Fibroblast of lung (primary cell): ENCODE measurements at regions not wholly inside any gene's neighbourhood (a gene's known extent, or its start where the extent isn't known, plus 50 kb on each side); places are given as distances from the start of the nearest gene placed in this dataset.

Experiments
- DNase-seq, 2 donors: peaks; one replicate each; pipeline versions ENCODE4 v3.0.0 to v3.0.0-alpha.2; 2010; ENCODE audit warnings: low read depth in 2 of 2
- H2AFZ ChIP-seq: 2 replicates; pipeline ENCODE4 v1.5.1; 2012; ENCODE audit warnings: low read length, control low read depth, inconsistent platforms
- H3K27ac ChIP-seq: 2 replicates; pipeline ENCODE4 v1.5.1; 2011; ENCODE audit warnings: low read length, control low read depth; ENCODE audit not compliant: insufficient read depth
- H3K27me3 ChIP-seq: 2 replicates; pipeline ENCODE4 v1.5.1; 2011; ENCODE audit warnings: mild to moderate bottlenecking, low read length; ENCODE audit not compliant: control insufficient read depth, insufficient read depth
- H3K36me3 ChIP-seq: 2 replicates; pipeline ENCODE4 v1.5.1; 2011; ENCODE audit warnings: low read length; ENCODE audit not compliant: control insufficient read depth, insufficient read depth
- H3K4me1 ChIP-seq: 2 replicates; pipeline ENCODE4 v1.5.1; 2011; ENCODE audit warnings: low read length; ENCODE audit not compliant: control insufficient read depth, insufficient read depth; ENCODE audit errors: extremely low read depth
- H3K4me2 ChIP-seq: 2 replicates; pipeline ENCODE4 v1.5.1; 2011; ENCODE audit warnings: low read length, control low read depth; ENCODE audit not compliant: insufficient read depth; ENCODE audit errors: extremely low read depth
- H3K4me3 ChIP-seq, 4 experiments: fragments of 200-600 bp in 1 of 4; sonication (generic) in 1 of 4; replicated peaks in 1 of 4; 2 replicates each; pipeline ENCODE4 v1.5.1; 2011 to 2016; ENCODE audit warnings: low read length in 4 of 4, low read depth in 3 of 4, mild to moderate bottlenecking in 3 of 4, control low read depth in 2 of 4, inconsistent platforms in 1 of 4, mixed read lengths in 1 of 4; ENCODE audit not compliant: insufficient read depth in 1 of 4; ENCODE audit errors: control extremely low read depth in 1 of 4
- H3K79me2 ChIP-seq: 2 replicates; pipeline ENCODE4 v1.5.1; 2012; ENCODE audit warnings: mild to moderate bottlenecking, low read length, inconsistent platforms; ENCODE audit not compliant: control insufficient read depth, insufficient read depth
- H3K9ac ChIP-seq: 2 replicates; pipeline ENCODE4 v1.5.1; 2011; ENCODE audit warnings: mild to moderate bottlenecking, low read length, control low read depth; ENCODE audit not compliant: insufficient read depth
- H3K9me3 ChIP-seq: 2 replicates; pipeline ENCODE4 v1.5.1; 2012; ENCODE audit warnings: low read depth, low read length; ENCODE audit not compliant: control insufficient read depth, insufficient read depth
- H4K20me1 ChIP-seq: 2 replicates; pipeline ENCODE4 v1.5.1; 2011; ENCODE audit warnings: low read length; ENCODE audit not compliant: control insufficient read depth, insufficient read depth; ENCODE audit errors: extremely low read depth
- EZH2 ChIP-seq: IDR thresholded peaks from 2 replicates; pipeline ENCODE4 v1.5.1; 2012; ENCODE audit warnings: low read length, control low read depth, mild to moderate bottlenecking; ENCODE audit errors: missing control alignments
- TF ChIP-seq, protein P1 (sequence below), 2 donors: IDR thresholded peaks in 1 of 2; conservative IDR thresholded peaks in 1 of 2; 1 replicate in 1 of 2; 2 replicates in 1 of 2; pipeline ENCODE4 v1.5.1; 2011 to 2012; ENCODE audit warnings: low read length in 2 of 2, control low read depth in 1 of 2, inconsistent platforms in 1 of 2, low read depth in 1 of 2, mild to moderate bottlenecking in 1 of 2

DNA sequence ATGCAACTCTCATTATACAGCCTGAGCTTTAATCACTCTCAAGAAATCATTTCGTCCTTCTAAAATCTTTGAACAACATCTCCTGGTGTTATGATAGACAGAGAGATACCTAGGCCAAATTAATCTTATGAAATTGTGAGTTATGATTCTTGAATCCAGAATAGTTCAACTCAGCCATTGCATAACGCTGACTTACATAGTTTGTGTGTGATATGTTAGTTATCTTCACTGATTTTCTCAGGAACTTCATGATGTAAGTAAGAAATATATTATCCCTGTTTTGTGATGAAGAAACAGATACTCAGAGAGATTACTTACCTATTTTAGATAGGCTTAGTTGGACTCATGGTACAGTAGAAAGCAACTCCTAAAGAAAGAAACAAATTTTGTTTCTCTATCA is 684.4 kb downstream of the ZEB2 start:
- H4K20me1 ChIP-seq = no peaks in the 10 kb centered on the region
- no peak for DNase-seq
- H3K9ac ChIP-seq = no peak overlapping the region
- H3K9me3 ChIP-seq = no peaks in the 10 kb centered on the region
- TF ChIP-seq EZH2 = no peak
- TF ChIP-seq, protein P1, sequence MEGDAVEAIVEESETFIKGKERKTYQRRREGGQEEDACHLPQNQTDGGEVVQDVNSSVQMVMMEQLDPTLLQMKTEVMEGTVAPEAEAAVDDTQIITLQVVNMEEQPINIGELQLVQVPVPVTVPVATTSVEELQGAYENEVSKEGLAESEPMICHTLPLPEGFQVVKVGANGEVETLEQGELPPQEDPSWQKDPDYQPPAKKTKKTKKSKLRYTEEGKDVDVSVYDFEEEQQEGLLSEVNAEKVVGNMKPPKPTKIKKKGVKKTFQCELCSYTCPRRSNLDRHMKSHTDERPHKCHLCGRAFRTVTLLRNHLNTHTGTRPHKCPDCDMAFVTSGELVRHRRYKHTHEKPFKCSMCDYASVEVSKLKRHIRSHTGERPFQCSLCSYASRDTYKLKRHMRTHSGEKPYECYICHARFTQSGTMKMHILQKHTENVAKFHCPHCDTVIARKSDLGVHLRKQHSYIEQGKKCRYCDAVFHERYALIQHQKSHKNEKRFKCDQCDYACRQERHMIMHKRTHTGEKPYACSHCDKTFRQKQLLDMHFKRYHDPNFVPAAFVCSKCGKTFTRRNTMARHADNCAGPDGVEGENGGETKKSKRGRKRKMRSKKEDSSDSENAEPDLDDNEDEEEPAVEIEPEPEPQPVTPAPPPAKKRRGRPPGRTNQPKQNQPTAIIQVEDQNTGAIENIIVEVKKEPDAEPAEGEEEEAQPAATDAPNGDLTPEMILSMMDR (conservative IDR thresholded peaks at IDR 0.05 in 1 of 2, IDR thresholded peaks at IDR 0.05 in 1 of 2; ENCODE audit: low read depth in 1 of 2, low read length in 2 of 2) = no peak
- no peak overlapping the region for H3K4me2 ChIP-seq
- H3K4me1 ChIP-seq = no peaks in the 10 kb centered on the region
- no peaks in the 10 kb centered on the region for H3K27me3 ChIP-seq
- no peak overlapping the region for H2AFZ ChIP-seq
- no peak overlapping the region for H3K4me3 ChIP-seq
- H3K27ac ChIP-seq = no peak overlapping the region
- H3K79me2 ChIP-seq = no peaks in the 10 kb centered on the region
- no peaks in the 10 kb centered on the region for H3K36me3 ChIP-seq

DNA sequence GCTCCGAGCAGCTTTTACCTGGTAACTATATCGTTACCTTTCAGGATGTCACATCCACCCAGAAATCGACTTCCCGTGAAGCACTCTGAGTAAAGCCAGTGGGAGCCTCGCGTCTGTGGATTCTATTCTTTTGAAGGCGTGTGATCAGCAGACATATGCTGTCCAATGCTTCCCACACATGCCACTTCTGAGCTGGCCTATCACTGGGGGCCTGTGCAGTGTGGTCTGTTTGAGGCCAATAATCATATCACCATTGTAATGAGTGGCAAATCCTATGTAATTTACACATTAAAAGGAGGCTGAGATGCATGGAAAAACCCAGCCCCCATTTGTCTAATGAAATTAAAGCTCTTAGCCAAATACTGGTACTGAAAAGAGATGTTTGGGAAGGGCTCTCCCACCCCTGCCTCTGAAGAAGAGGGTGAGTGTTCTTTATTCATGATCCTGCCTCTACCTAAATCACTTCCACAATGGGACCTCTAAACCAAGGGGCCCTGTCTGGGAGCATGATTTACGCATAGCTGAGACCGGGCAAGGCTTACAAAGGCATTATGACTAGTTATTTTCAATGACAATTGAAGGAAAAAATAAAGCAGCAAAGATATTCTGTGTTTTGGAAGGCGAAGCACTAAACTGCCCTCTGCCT is 686.8 kb downstream of the ZEB2 start:
- H4K20me1 ChIP-seq = no peaks in the 10 kb centered on the region
- DNase-seq = no peak
- no peak overlapping the region for H3K9ac ChIP-seq
- no peak overlapping the region for H3K27ac ChIP-seq
- no peaks in the 10 kb centered on the region for H3K36me3 ChIP-seq
- H3K4me2 ChIP-seq = no peak overlapping the region
- no peak overlapping the region for H2AFZ ChIP-seq
- no peaks in the 10 kb centered on the region for H3K27me3 ChIP-seq
- no peaks in the 10 kb centered on the region for H3K79me2 ChIP-seq
- no peak overlapping the region for H3K4me3 ChIP-seq
- TF ChIP-seq, protein P1 (conservative IDR thresholded peaks at IDR 0.05 in 1 of 2, IDR thresholded peaks at IDR 0.05 in 1 of 2; ENCODE audit: low read depth in 1 of 2, low read length in 2 of 2) = no peak
- no peak for TF ChIP-seq EZH2
- H3K4me1 ChIP-seq = no peaks in the 10 kb centered on the region
- no peaks in the 10 kb centered on the region for H3K9me3 ChIP-seq

GRCh38 chr2:143830476-143830875 is 689.4 kb downstream of the ZEB2 start:
- H3K9ac ChIP-seq = no peak overlapping the region
- H2AFZ ChIP-seq = no peak overlapping the region
- H3K36me3 ChIP-seq = no peaks in the 10 kb centered on the region
- no peak overlapping the region for H3K4me3 ChIP-seq
- TF ChIP-seq EZH2 = no peak
- TF ChIP-seq, protein P1 (conservative IDR thresholded peaks at IDR 0.05 in 1 of 2, IDR thresholded peaks at IDR 0.05 in 1 of 2; ENCODE audit: low read depth in 1 of 2, low read length in 2 of 2) = no peak
- no peak overlapping the region for H3K4me2 ChIP-seq
- H3K79me2 ChIP-seq = no peaks in the 10 kb centered on the region
- no peak for DNase-seq
- H3K27me3 ChIP-seq = no peaks in the 10 kb centered on the region
- no peaks in the 10 kb centered on the region for H3K4me1 ChIP-seq
- H3K9me3 ChIP-seq = no peaks in the 10 kb centered on the region
- H3K27ac ChIP-seq = no peak overlapping the region
- no peaks in the 10 kb centered on the region for H4K20me1 ChIP-seq
